ENCODE measurements at regions not wholly inside any gene's neighbourhood (a gene's known extent, or its start where the extent isn't known, plus 50 kb on each side); places are given as distances from the start of the nearest gene placed in this dataset.
"Not testable (repeated sequence)": the region's sequence is repeated elsewhere in the genome, so short reads cannot be mapped to it uniquely, and the experiment has no call there.

GRCh38 chr5:17755406-17755805, 121.1 kb downstream of the TAF11L14 start:
- not testable (repeated sequence) for H3K4me1 ChIP-seq (ENCODE audit: control insufficient read depth, insufficient read depth, low read length, unreplicated experiment); H3K4me3 ChIP-seq (ENCODE audit: low read depth, low read length); H3K27me3 ChIP-seq (ENCODE audit: insufficient read depth, low read length); H3K36me3 ChIP-seq (ENCODE audit: insufficient read depth, low read length); H2AFZ ChIP-seq (ENCODE audit: low read length, unreplicated experiment); H3K79me2 ChIP-seq (ENCODE audit: control insufficient read depth, insufficient read depth, low read length, unreplicated experiment); H3K27ac ChIP-seq (ENCODE audit: low read depth, low read length)

GRCh38 chr5:17761326-17761725, 127.1 kb downstream of the TAF11L14 start:
- Histone ChIP-seq H3K27me3 (ENCODE audit: insufficient read depth, low read length) (no peaks in the 10 kb centered on the region), H3K79me2 (ENCODE audit: control insufficient read depth, insufficient read depth, low read length, unreplicated experiment) (no peaks in the 10 kb centered on the region)

DNA sequence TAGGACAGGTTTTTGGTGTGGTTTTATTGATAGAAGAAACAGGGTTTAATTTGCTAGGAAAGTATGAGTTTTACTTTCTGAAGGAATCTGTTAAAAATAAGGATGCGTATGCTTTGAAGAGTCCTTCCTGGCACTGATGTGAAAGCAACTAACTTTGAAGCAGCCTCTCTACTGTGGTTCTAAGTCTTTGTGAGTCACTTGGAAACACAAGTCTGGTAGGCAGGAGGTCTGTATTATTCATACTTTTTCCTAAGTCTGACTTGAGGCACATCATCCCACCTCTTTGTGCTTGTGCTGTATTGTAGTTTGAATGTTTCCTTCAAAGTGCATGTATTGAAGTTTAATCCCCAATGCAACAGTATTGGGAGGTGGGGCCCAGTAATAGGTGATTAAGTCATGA, 129.0 kb downstream of the TAF11L14 start:
- Histone ChIP-seq H3K27me3 (ENCODE audit: insufficient read depth, low read length) (no peaks in the 10 kb centered on the region), H3K79me2 (ENCODE audit: control insufficient read depth, insufficient read depth, low read length, unreplicated experiment) (no peaks in the 10 kb centered on the region), H3K36me3 (ENCODE audit: insufficient read depth, low read length) (no peaks in the 10 kb centered on the region), H3K4me1 (ENCODE audit: control insufficient read depth, insufficient read depth, low read length, unreplicated experiment) (no peaks in the 10 kb centered on the region), H3K27ac (ENCODE audit: low read depth, low read length) (no peak overlapping the region), H2AFZ (ENCODE audit: low read length, unreplicated experiment) (no peak overlapping the region), H3K4me3 (ENCODE audit: low read depth, low read length) (no peak overlapping the region)

More at GRCh38 chr5:17761326-17761725, 127.1 kb downstream of the TAF11L14 start:
- no peak overlapping the region for H3K4me3 ChIP-seq (ENCODE audit: low read depth, low read length)
- H3K27ac ChIP-seq (ENCODE audit: low read depth, low read length) = no peak overlapping the region
- H3K36me3 ChIP-seq (ENCODE audit: insufficient read depth, low read length) = no peaks in the 10 kb centered on the region
- H3K4me1 ChIP-seq (ENCODE audit: control insufficient read depth, insufficient read depth, low read length, unreplicated experiment) = no peaks in the 10 kb centered on the region
- no peak overlapping the region for H2AFZ ChIP-seq (ENCODE audit: low read length, unreplicated experiment)

GRCh38 chr5:17766031-17766430, 131.8 kb downstream of the TAF11L14 start:
- Histone ChIP-seq H3K27me3 (ENCODE audit: insufficient read depth, low read length) (no peaks in the 10 kb centered on the region), H3K4me1 (ENCODE audit: control insufficient read depth, insufficient read depth, low read length, unreplicated experiment) (no peaks in the 10 kb centered on the region), H3K36me3 (ENCODE audit: insufficient read depth, low read length) (no peaks in the 10 kb centered on the region), H3K4me3 (ENCODE audit: low read depth, low read length) (no peak overlapping the region), H3K27ac (ENCODE audit: low read depth, low read length) (no peak overlapping the region), H2AFZ (ENCODE audit: low read length, unreplicated experiment) (no peak overlapping the region), H3K79me2 (ENCODE audit: control insufficient read depth, insufficient read depth, low read length, unreplicated experiment) (no peaks in the 10 kb centered on the region)

- H3K27me3 ChIP-seq (ENCODE audit: insufficient read depth, low read length) = no peaks in the 10 kb centered on the region
- H3K27ac ChIP-seq (ENCODE audit: low read depth, low read length) = no peak overlapping the region
- H3K4me3 ChIP-seq (ENCODE audit: low read depth, low read length) = no peak overlapping the region
- H3K36me3 ChIP-seq (ENCODE audit: insufficient read depth, low read length) = no peaks in the 10 kb centered on the region
- H3K4me1 ChIP-seq (ENCODE audit: control insufficient read depth, insufficient read depth, low read length, unreplicated experiment) = no peaks in the 10 kb centered on the region
- H2AFZ ChIP-seq (ENCODE audit: low read length, unreplicated experiment) = no peak overlapping the region
- no peaks in the 10 kb centered on the region for H3K79me2 ChIP-seq (ENCODE audit: control insufficient read depth, insufficient read depth, low read length, unreplicated experiment)
Observed at GRCh38 chr5:17769277-17769676, 135.0 kb downstream of the TAF11L14 start.

DNA sequence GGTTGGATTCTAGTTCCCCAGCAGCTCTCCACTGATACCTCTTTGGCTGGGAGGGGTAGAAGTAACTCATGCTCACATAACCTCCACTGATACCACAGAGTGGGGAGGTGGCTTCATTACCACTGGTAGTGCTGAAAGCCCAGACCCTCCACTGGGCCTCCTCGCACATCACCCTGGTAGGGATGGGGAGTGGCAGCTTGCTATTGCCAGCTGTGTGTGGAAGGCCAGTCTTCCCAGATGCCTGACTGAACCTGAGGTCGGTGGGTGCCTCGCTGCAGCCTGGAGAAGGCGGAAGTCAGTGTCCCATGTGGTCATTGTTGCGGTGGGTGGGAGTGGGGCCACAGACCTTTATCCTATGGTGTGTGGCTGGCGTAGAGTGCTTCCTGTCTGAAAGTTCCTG, 138.0 kb downstream of the TAF11L14 start:
- Histone ChIP-seq H3K4me1 (ENCODE audit: control insufficient read depth, insufficient read depth, low read length, unreplicated experiment) (no peaks in the 10 kb centered on the region), H3K4me3 (ENCODE audit: low read depth, low read length) (no peak overlapping the region)

DNA sequence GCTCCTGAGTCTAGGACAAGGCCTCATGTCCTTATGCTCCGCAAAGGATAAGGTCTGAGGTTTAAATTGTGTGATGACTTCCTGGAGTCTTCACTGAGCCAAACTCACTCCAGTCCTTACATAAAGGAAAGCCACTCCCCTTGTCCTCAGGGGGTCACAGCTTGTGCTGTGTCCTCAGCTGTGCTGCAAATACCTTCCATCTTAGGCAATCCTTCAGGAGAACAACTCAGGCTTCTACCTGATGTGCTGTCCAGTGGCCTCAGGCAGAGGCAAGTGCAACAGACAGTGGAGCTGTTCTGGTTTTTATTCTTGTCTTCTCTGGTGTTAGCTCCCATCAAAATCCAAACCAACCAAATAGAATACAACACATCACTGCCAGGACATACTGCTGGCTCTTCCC, 151.5 kb downstream of the TAF11L14 start:
- Histone ChIP-seq H3K4me3 (ENCODE audit: low read depth, low read length) (no peak overlapping the region), H2AFZ (ENCODE audit: low read length, unreplicated experiment) (no peak overlapping the region), H3K79me2 (ENCODE audit: control insufficient read depth, insufficient read depth, low read length, unreplicated experiment) (no peaks in the 10 kb centered on the region), H3K27me3 (ENCODE audit: insufficient read depth, low read length) (no peaks in the 10 kb centered on the region), H3K36me3 (ENCODE audit: insufficient read depth, low read length) (no peaks in the 10 kb centered on the region), H3K27ac (ENCODE audit: low read depth, low read length) (no peak overlapping the region), H3K4me1 (ENCODE audit: control insufficient read depth, insufficient read depth, low read length, unreplicated experiment) (no peaks in the 10 kb centered on the region)

More for the DNA sequence above, 138.0 kb downstream of the TAF11L14 start:
- Histone ChIP-seq H3K27ac (ENCODE audit: low read depth, low read length) (no peak overlapping the region), H2AFZ (ENCODE audit: low read length, unreplicated experiment) (no peak overlapping the region), H3K36me3 (ENCODE audit: insufficient read depth, low read length) (no peaks in the 10 kb centered on the region), H3K27me3 (ENCODE audit: insufficient read depth, low read length) (no peaks in the 10 kb centered on the region), H3K79me2 (ENCODE audit: control insufficient read depth, insufficient read depth, low read length, unreplicated experiment) (no peaks in the 10 kb centered on the region)

DNA sequence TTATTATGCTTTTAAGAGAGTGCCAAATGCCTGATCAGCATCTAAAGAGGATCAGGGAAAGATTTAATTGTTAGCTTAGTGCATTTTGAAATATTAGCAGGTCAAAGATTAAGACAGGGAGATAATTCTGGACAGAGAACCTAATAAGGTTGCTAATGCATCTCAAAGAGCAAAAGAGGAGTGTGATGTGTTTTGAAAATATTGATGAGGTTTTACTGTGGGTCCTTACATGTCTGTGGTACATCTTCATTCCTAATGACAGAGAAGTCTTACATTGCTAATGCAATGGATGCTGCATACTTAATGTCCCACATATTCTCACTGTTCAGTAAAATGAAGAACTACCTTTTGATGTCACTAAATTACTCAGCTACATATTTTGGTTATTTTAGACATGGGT, 154.1 kb downstream of the TAF11L14 start:
- Histone ChIP-seq H3K27ac (ENCODE audit: low read depth, low read length) (no peak overlapping the region), H3K79me2 (ENCODE audit: control insufficient read depth, insufficient read depth, low read length, unreplicated experiment) (no peaks in the 10 kb centered on the region), H3K4me3 (ENCODE audit: low read depth, low read length) (no peak overlapping the region), H3K36me3 (ENCODE audit: insufficient read depth, low read length) (no peaks in the 10 kb centered on the region), H3K27me3 (ENCODE audit: insufficient read depth, low read length) (no peaks in the 10 kb centered on the region), H3K4me1 (ENCODE audit: control insufficient read depth, insufficient read depth, low read length, unreplicated experiment) (no peaks in the 10 kb centered on the region), H2AFZ (ENCODE audit: low read length, unreplicated experiment) (no peak overlapping the region)

GRCh38 chr5:17794201-17794600, 159.9 kb downstream of the TAF11L14 start:
- no peak overlapping the region for H2AFZ ChIP-seq (ENCODE audit: low read length, unreplicated experiment)
- peaks cover 11% of the 10 kb centered on the region for H3K4me1 ChIP-seq (ENCODE audit: control insufficient read depth, insufficient read depth, low read length, unreplicated experiment)
- no peak overlapping the region for H3K4me3 ChIP-seq (ENCODE audit: low read depth, low read length)
- H3K79me2 ChIP-seq (ENCODE audit: control insufficient read depth, insufficient read depth, low read length, unreplicated experiment) = no peaks in the 10 kb centered on the region
- no peaks in the 10 kb centered on the region for H3K36me3 ChIP-seq (ENCODE audit: insufficient read depth, low read length)
- H3K27me3 ChIP-seq (ENCODE audit: insufficient read depth, low read length) = no peaks in the 10 kb centered on the region
- no peak overlapping the region for H3K27ac ChIP-seq (ENCODE audit: low read depth, low read length)

DNA sequence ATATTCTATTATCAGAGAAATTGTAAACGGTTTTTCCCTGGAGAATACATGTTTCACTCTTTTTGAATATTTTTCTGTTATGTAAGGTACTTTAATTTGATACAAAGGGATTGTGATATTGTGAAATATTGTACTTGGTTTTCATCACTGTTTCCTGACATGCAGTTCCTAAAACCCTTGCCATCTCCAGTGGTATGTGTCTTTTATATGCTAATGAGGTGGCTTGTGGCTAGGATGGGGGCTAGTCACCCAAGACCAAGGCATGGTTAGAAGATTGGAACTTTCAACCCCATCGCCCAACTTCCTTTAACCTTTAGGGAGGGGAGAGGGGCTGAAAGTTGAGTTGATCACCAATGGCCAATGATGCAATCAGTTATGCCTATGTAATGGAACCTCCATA, 160.6 kb downstream of the TAF11L14 start:
- H2AFZ ChIP-seq (ENCODE audit: low read length, unreplicated experiment) = no peak overlapping the region
- peaks cover 13% of the 10 kb centered on the region for H3K4me1 ChIP-seq (ENCODE audit: control insufficient read depth, insufficient read depth, low read length, unreplicated experiment)
- no peaks in the 10 kb centered on the region for H3K79me2 ChIP-seq (ENCODE audit: control insufficient read depth, insufficient read depth, low read length, unreplicated experiment)
- H3K27ac ChIP-seq (ENCODE audit: low read depth, low read length) = no peak overlapping the region
- H3K4me3 ChIP-seq (ENCODE audit: low read depth, low read length) = no peak overlapping the region
- no peaks in the 10 kb centered on the region for H3K36me3 ChIP-seq (ENCODE audit: insufficient read depth, low read length)
- no peaks in the 10 kb centered on the region for H3K27me3 ChIP-seq (ENCODE audit: insufficient read depth, low read length)

DNA sequence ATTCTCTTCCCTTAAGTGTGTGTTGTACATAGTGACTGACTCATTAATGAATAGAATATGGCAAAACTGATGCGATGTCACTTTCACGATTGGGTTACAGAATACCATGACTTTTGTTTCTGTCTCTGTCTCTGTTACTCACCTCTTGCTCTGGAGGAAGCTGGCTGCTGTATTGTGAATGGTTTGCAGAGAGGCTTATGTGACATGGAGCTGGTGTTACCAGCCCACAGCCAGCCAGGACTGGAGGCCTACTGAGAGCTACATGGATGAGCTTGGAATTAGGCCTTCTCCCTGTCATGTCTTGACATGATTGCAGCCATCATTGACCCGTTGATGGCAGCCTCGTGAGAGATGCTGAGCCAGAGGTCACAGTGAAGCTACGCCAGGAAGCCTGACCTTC, 161.9 kb downstream of the TAF11L14 start:
- H3K4me3 ChIP-seq (ENCODE audit: low read depth, low read length) = no peak overlapping the region
- H3K27ac ChIP-seq (ENCODE audit: low read depth, low read length) = no peak overlapping the region
- no peaks in the 10 kb centered on the region for H3K36me3 ChIP-seq (ENCODE audit: insufficient read depth, low read length)
- peaks cover 14% of the 10 kb centered on the region for H3K4me1 ChIP-seq (ENCODE audit: control insufficient read depth, insufficient read depth, low read length, unreplicated experiment)
- H3K79me2 ChIP-seq (ENCODE audit: control insufficient read depth, insufficient read depth, low read length, unreplicated experiment) = no peaks in the 10 kb centered on the region
- no peak overlapping the region for H2AFZ ChIP-seq (ENCODE audit: low read length, unreplicated experiment)
- H3K27me3 ChIP-seq (ENCODE audit: insufficient read depth, low read length) = no peaks in the 10 kb centered on the region
